Erythroblast (primary cell): ENCODE measurements at regions not wholly inside any gene's neighbourhood (a gene's known extent, or its start where the extent isn't known, plus 50 kb on each side); places are given as distances from the start of the nearest gene placed in this dataset.
"Not testable (repeated sequence)": the region's sequence is repeated elsewhere in the genome, so short reads cannot be mapped to it uniquely, and the experiment has no call there.

Experiments used
- DNase-seq, 2 experiments: peaks; one replicate each; lab custom pipeline; 2025; lab: John Stamatoyannopoulos, UW
- GATA1 ChIP-seq: IDR thresholded peaks from 2 replicates; pipeline ENCODE4 v1.6.1; 2011; ENCODE audit warnings: low read depth, mild to moderate bottlenecking, control low read depth, low read length, moderate library complexity
- POLR2A ChIP-seq: IDR thresholded peaks from 2 replicates; pipeline ENCODE4 v1.6.1; 2011; ENCODE audit warnings: mild to moderate bottlenecking, low read length

DNA sequence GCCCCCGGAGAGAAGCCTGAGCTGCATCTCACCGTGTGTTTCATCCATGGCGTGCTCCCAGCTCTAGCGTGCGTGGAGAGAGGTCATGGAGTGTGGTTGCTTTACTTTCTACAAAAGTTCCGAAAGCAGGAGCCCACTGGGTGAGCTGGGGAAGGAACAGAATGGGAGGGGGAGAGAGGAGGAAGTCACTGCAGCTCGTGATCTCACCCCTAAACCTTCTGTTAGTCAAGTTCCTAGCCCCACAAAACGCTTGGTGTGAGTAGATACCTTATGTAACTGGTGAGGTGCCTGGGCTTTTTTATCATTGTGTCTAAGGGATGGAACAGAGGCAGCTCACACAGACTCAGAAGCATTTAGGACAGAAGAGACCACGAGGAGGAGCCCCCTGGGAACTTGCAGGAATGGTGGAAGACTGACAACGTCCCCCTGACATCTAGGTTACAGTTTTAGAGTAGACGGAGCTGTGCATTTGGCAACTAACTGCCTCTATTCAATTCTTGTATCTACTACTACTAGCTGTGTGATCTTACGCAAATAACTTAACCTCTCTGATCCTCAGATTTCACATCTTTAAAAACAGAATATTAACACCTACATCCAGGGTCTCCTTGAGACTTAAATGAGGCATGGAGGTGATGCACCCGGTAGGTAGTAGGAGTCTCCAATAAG, 123.3 kb downstream of the ARL4C start:
- DNase-seq, result no peak
- TF ChIP-seq POLR2A (no peak), GATA1 (no peak)

- no peak for TF ChIP-seq POLR2A
- TF ChIP-seq GATA1, result no peak
- DNase-seq, result no peak
These were observed 123.8 kb downstream of the ARL4C start for GRCh38 chr2:234373060-234373459.

- no peak for TF ChIP-seq GATA1
- no peak for TF ChIP-seq POLR2A
- no peak for DNase-seq
These were observed 124.4 kb downstream of the ARL4C start for GRCh38 chr2:234372506-234372905.

GRCh38 chr2:234368861-234369261, 128.0 kb downstream of the ARL4C start:
- no peak for DNase-seq
- TF ChIP-seq GATA1 (no peak), POLR2A (no peak)

DNA sequence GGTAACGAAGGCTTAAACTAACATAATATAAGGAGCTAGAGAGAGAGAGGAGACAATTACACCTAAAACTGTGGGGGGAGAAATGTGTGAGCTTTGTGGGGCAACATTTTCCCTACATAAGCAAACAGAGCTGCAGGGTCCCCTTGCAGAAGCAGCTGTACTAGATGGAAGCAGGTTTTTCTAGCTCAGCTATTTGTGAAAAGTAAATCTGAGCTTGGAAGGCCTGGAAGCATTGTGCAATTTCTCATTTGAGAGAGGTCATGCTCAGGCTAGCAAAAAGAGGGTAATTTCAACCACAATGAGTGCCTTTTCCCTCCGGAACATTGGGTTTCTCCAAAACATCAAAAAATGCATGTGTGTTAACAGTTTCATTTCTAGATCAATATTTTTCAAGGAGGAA, 130.0 kb downstream of the ARL4C start:
- TF ChIP-seq GATA1, result no peak
- TF ChIP-seq POLR2A, result no peak
- DNase-seq, result no peak

GRCh38 chr2:234364661-234365060, 132.2 kb downstream of the ARL4C start:
- peak; percentile 3 to 10 for DNase-seq
- no peak for TF ChIP-seq POLR2A
- no peak for TF ChIP-seq GATA1

GRCh38 chr2:234363647-234364294, 133.1 kb downstream of the ARL4C start:
- no peak for DNase-seq
- no peak for TF ChIP-seq GATA1
- no peak for TF ChIP-seq POLR2A

DNA sequence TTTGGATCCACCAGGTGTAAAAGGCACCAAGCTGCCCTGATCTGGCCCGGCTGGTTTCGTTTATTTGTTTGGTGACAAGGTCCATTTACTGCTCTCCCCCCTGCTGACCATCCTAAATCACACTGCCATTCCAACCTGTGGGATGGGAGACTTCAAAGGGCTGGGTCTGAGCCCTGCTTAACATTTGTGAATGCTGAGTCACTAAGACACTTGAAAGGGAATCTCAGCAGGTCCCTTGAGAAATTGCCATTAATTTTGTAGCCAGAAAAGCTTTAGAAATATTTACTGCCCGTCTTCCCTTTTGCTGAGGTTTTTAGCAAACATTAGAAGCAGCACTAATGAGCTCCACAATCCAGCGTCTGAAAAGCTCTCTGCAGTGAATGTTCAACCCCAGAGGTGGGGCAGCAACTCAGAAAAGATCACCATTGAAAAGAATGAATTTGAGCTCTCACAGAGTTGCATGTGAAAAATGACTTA, 133.8 kb downstream of the ARL4C start:
- DNase-seq, result no peak
- TF ChIP-seq POLR2A, result no peak
- no peak for TF ChIP-seq GATA1

- DNase-seq, result not testable (repeated sequence)
These were observed 136.4 kb downstream of the ARL4C start for GRCh38 chr2:234360313-234360975.

GRCh38 chr2:234357666-234358065, 139.2 kb downstream of the ARL4C start:
- DNase-seq, result no peak
- no peak for TF ChIP-seq POLR2A
- no peak for TF ChIP-seq GATA1

- TF ChIP-seq POLR2A (no peak), GATA1 (no peak)
These were observed 141.0 kb downstream of the ARL4C start for GRCh38 chr2:234355808-234356365.

GRCh38 chr2:234355021-234355720, 141.7 kb downstream of the ARL4C start:
- no peak for DNase-seq
- no peak for TF ChIP-seq POLR2A
- TF ChIP-seq GATA1, result no peak

More at GRCh38 chr2:234355808-234356365, 141.0 kb downstream of the ARL4C start:
- no peak for DNase-seq

DNA sequence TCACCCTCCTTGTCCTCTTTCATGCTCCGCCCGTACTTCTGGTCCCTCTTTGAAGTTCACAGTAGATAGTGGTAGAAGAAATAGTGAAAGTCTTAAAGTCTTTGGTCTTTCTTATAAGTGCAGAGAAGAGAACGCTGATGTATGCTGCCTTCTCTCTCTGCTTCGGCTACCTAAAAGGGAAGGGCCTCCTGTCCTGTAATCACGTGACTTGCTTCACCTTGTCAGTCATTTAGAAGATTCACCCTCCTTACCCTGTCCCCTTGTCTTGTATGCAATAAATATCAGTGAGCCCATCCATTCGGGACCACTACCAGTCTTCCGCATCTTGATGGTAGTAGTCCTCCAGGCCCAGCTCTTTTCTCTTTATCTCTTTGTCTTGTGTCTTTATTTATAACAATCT, 144.6 kb downstream of the ARL4C start:
- DNase-seq, result no peak
- TF ChIP-seq GATA1, result no peak
- no peak for TF ChIP-seq POLR2A

GRCh38 chr2:234351866-234352265, 145.0 kb downstream of the ARL4C start:
- DNase-seq, result not testable (repeated sequence)
